Endothelial cell of umbilical vein (primary cell): ENCODE measurements at regions not wholly inside any gene's neighbourhood (a gene's known extent, or its start where the extent isn't known, plus 50 kb on each side); places are given as distances from the start of the nearest gene placed in this dataset.

Experiments used
- BruUV-seq: library from RNA; stranded (reverse); fragments of 400-500 nt; replicated peaks from 2 replicates; lab custom pipeline; 2021; lab: Mats Ljungman, UMichigan
- CTCF ChIA-PET: fragments of 300-600, 350-600 bp; sonication (Branson Sonifier 250); formaldehyde crosslinking; loops from one replicate; lab custom pipeline; 2021; ENCODE audit warnings: antibody characterized with exemption, inconsistent platforms; lab: Charles Lee
- POLR2A ChIA-PET: fragments of 300-600, 350-600 bp; sonication (Branson Sonifier 250); formaldehyde crosslinking; loops from one replicate; lab custom pipeline; 2021; ENCODE audit warnings: antibody characterized with exemption, inconsistent platforms; lab: Charles Lee
- DNase-seq: peaks from one replicate; pipeline ENCODE4 v3.0.0-alpha.2; 2011; ENCODE audit warnings: low read depth, low spot score
- FAIRE-seq: peaks from 2 replicates; lab custom pipeline; 2011; peaks lifted over from hg19 to GRCh38; lab: Jason Lieb, UNC
- H2AFZ ChIP-seq: 2 replicates; pipeline ENCODE4 v1.6.0; 2012; ENCODE audit warnings: low read depth, low read length, control low read depth, inconsistent platforms
- H3K27ac ChIP-seq: 2 replicates; pipeline ENCODE4 v1.5.1; 2011; ENCODE audit warnings: low read depth, mild to moderate bottlenecking, control low read depth, low read length, moderate library complexity; ENCODE audit not compliant: insufficient read depth
- H3K27me3 ChIP-seq, 2 experiments: 2 replicates each; pipeline versions ENCODE4 v1.6.0 to v1.6.1; 2011; ENCODE audit warnings: low read length in 2 of 2, mixed read lengths in 1 of 2; ENCODE audit not compliant: control insufficient read depth in 2 of 2, insufficient read depth in 2 of 2
- H3K36me3 ChIP-seq, 2 experiments: 2 replicates in 1 of 2; 3 replicates in 1 of 2; pipeline ENCODE4 v1.5.1; 2011; ENCODE audit warnings: low read length in 2 of 2, mild to moderate bottlenecking in 1 of 2, moderate library complexity in 1 of 2; ENCODE audit not compliant: control insufficient read depth in 2 of 2, insufficient read depth in 2 of 2; ENCODE audit errors: extremely low read depth in 1 of 2
- H3K4me1 ChIP-seq: 3 replicates; pipeline ENCODE4 v1.5.1; 2011; ENCODE audit warnings: mild to moderate bottlenecking, low read length; ENCODE audit not compliant: control insufficient read depth, insufficient read depth; ENCODE audit errors: extremely low read depth
- H3K4me2 ChIP-seq: 2 replicates; pipeline ENCODE4 v1.6.1; 2011; ENCODE audit warnings: low read length, control low read depth, mixed read lengths; ENCODE audit not compliant: insufficient read depth
- H3K4me3 ChIP-seq, 3 experiments: fragments of 200-600 bp in 1 of 3; sonication (generic), shearing (Covaris generic) in 1 of 3; replicated peaks in 1 of 3; 2 replicates each; pipeline ENCODE4 v1.5.1; 2011 to 2016; ENCODE audit warnings: control low read depth in 3 of 3, low read length in 3 of 3, mild to moderate bottlenecking in 2 of 3, inconsistent platforms in 1 of 3, low read depth in 1 of 3, moderate library complexity in 1 of 3; ENCODE audit not compliant: insufficient read depth in 1 of 3
- H3K79me2 ChIP-seq: 2 replicates; pipeline ENCODE4 v1.6.0; 2012; ENCODE audit warnings: low read length, inconsistent platforms; ENCODE audit not compliant: control insufficient read depth, insufficient read depth
- H3K9ac ChIP-seq: replicated peaks from 2 replicates; pipeline ENCODE3; 2011; ENCODE audit warnings: low read length, control low read depth; ENCODE audit not compliant: insufficient read depth; ENCODE audit errors: extremely low read depth
- H3K9me1 ChIP-seq: replicated peaks from 3 replicates; pipeline ENCODE4 v1.6.0; 2011; ENCODE audit warnings: mild to moderate bottlenecking, low read length; ENCODE audit not compliant: control insufficient read depth, insufficient read depth; ENCODE audit errors: extremely low read depth
- H3K9me3 ChIP-seq: replicated peaks from 2 replicates; pipeline ENCODE4 v1.5.1; 2012; ENCODE audit warnings: low read length, inconsistent platforms; ENCODE audit not compliant: control insufficient read depth, insufficient read depth
- H4K20me1 ChIP-seq: replicated peaks from 2 replicates; pipeline ENCODE3; 2011; ENCODE audit warnings: mild to moderate bottlenecking, low read length; ENCODE audit not compliant: control insufficient read depth, insufficient read depth; ENCODE audit errors: extremely low read depth
- CTCF ChIP-seq, 2 donors: IDR thresholded peaks; 1 replicate in 1 of 2; 2 replicates in 1 of 2; pipeline ENCODE4 v1.5.1; 2011; ENCODE audit warnings: low read length in 2 of 2, mild to moderate bottlenecking in 2 of 2, moderate library complexity in 2 of 2, control low read depth in 1 of 2, inconsistent platforms in 1 of 2, low read depth in 1 of 2; ENCODE audit not compliant: insufficient read depth in 1 of 2; ENCODE audit errors: extremely low read depth in 1 of 2
- EZH2 ChIP-seq: IDR thresholded peaks from 2 replicates; pipeline ENCODE4 v1.6.1; 2012; ENCODE audit warnings: borderline replicate concordance, low read depth, mild to moderate bottlenecking, moderate library complexity, low read length, inconsistent platforms; ENCODE audit not compliant: severe bottlenecking
- FOS ChIP-seq: IDR thresholded peaks from 2 replicates; pipeline ENCODE4 v1.6.1; 2011; ENCODE audit warnings: mild to moderate bottlenecking, low read length, moderate library complexity, borderline replicate concordance; ENCODE audit not compliant: insufficient read depth
- GATA2 ChIP-seq: IDR thresholded peaks from 2 replicates; pipeline ENCODE4 v1.7.0; 2011; ENCODE audit warnings: low read depth, mild to moderate bottlenecking, moderate library complexity, mixed read lengths, low read length; ENCODE audit not compliant: insufficient read length, insufficient read depth
- JUN ChIP-seq: IDR thresholded peaks from 2 replicates; pipeline ENCODE4 v1.6.1; 2011; ENCODE audit warnings: borderline replicate concordance, low read depth; ENCODE audit not compliant: insufficient read length, insufficient read depth
- MAX ChIP-seq: IDR thresholded peaks from 2 replicates; pipeline ENCODE4 v1.6.1; 2011; ENCODE audit not compliant: insufficient read depth, insufficient read length
- MYC ChIP-seq: IDR thresholded peaks from one replicate; pipeline ENCODE4 v1.6.1; 2011; ENCODE audit warnings: mild to moderate bottlenecking, low read depth, low read length
- POLR2A ChIP-seq: IDR thresholded peaks from 2 replicates; pipeline ENCODE4 v1.6.1; 2012; ENCODE audit warnings: low read depth, mild to moderate bottlenecking, control low read depth, low read length
- POLR2AphosphoS5 ChIP-seq: IDR thresholded peaks from 2 replicates; pipeline ENCODE4 v1.6.1; 2012; ENCODE audit warnings: low read depth, mild to moderate bottlenecking, control low read depth, low read length, moderate library complexity; ENCODE audit not compliant: insufficient read depth
- dilution Hi-C: fragments of 300-500 bp; cut with MboI; formaldehyde crosslinking; loops from one replicate; pipeline ENCODE4 v1.15.0; 2019; ENCODE audit warnings: low sequenced_read_pairs; ENCODE audit not compliant: extremely low pct_ligation_motif_present
- intact Hi-C: fragments of 100-400 bp; cut with micrococcal nuclease; formaldehyde crosslinking; loops from one replicate; pipeline ENCODE4 v1.10.0; 2022

GRCh38 chr22:49019737-49020713 is 807.6 kb downstream of the BRD1 start:
- dilution Hi-C loops (no loop called here), intact Hi-C loops (no loop called here)
- Histone ChIP-seq H3K27ac (no peak overlapping the region), H3K9ac (no peak overlapping the region), H3K79me2 (no peaks in the 10 kb centered on the region), H3K4me1 (no peaks in the 10 kb centered on the region), H2AFZ (no peak overlapping the region), H3K4me2 (no peak overlapping the region), H3K4me3 (no peak overlapping the region), H3K9me1 (no peaks in the 10 kb centered on the region), H3K9me3 (peaks cover 3% of the 10 kb centered on the region), H3K27me3 (no peaks in the 10 kb centered on the region), H4K20me1 (no peaks in the 10 kb centered on the region), H3K36me3 (no peaks in the 10 kb centered on the region)
- TF ChIP-seq MAX (no peak), POLR2A (no peak), POLR2AphosphoS5 (no peak), JUN (no peak), EZH2 (no peak), CTCF (IDR thresholded peaks at IDR 0.05; ENCODE audit: extremely low read depth in 1 of 2, insufficient read depth in 1 of 2, low read depth in 1 of 2, low read length in 2 of 2) (no peak), FOS (no peak), MYC (no peak), GATA2 (no peak)
- no peak for DNase-seq
- FAIRE-seq = no peak
- ChIA-PET POLR2A (no interaction called here), CTCF (no interaction called here)
- no TSS peak for BruUV-seq
